SH-SY5Y (cell line): ENCODE measurements at regions not wholly inside any gene's neighbourhood (a gene's known extent, or its start where the extent isn't known, plus 50 kb on each side); places are given as distances from the start of the nearest gene placed in this dataset.

Experiments used
- GATA2 ChIP-seq: IDR thresholded peaks from 2 replicates; pipeline ENCODE4 v1.6.1; 2011; ENCODE audit warnings: mild to moderate bottlenecking, low read depth, low read length
- GATA3 ChIP-seq: IDR thresholded peaks from 2 replicates; pipeline ENCODE4 v1.6.1; 2011; ENCODE audit warnings: low read depth, mild to moderate bottlenecking, low read length, moderate library complexity

GRCh38 chr1:105137543-105138457 lies 1388.1 kb downstream of the AMY1C start:
- TF ChIP-seq GATA3 (no peak), GATA2 (no peak)

- no peak for TF ChIP-seq GATA3
- TF ChIP-seq GATA2 = no peak
These were observed 1388.8 kb downstream of the AMY1C start for GRCh38 chr1:105138458-105138893.

- TF ChIP-seq GATA2 (no peak), GATA3 (no peak)
These were observed 1423.1 kb downstream of the AMY1C start for GRCh38 chr1:105172788-105173187.

- TF ChIP-seq GATA3 (no peak), GATA2 (no peak)
These were observed 1431.1 kb downstream of the AMY1C start for GRCh38 chr1:105180789-105181188.

GRCh38 chr1:105204836-105205371 lies 1455.2 kb downstream of the AMY1C start:
- no peak for TF ChIP-seq GATA3
- TF ChIP-seq GATA2 = no peak

GRCh38 chr1:105208581-105208980 lies 1458.9 kb downstream of the AMY1C start:
- no peak for TF ChIP-seq GATA2

- no peak for TF ChIP-seq GATA2
- TF ChIP-seq GATA3 = no peak
These were observed 1461.0 kb downstream of the AMY1C start for GRCh38 chr1:105210747-105211146.

GRCh38 chr1:105231378-105231777 lies 1481.7 kb downstream of the AMY1C start:
- no peak for TF ChIP-seq GATA3
- TF ChIP-seq GATA2 = no peak

- TF ChIP-seq GATA3 (no peak), GATA2 (no peak)
These were observed 1493.7 kb downstream of the AMY1C start for GRCh38 chr1:105243411-105243810.

- no peak for TF ChIP-seq GATA3
- TF ChIP-seq GATA2 = no peak
These were observed 1494.3 kb downstream of the AMY1C start for GRCh38 chr1:105243969-105244368.

GRCh38 chr1:105254906-105255305 lies 1505.2 kb downstream of the AMY1C start:
- no peak for TF ChIP-seq GATA2

- TF ChIP-seq GATA3 (no peak), GATA2 (no peak)
These were observed 1510.3 kb downstream of the AMY1C start for GRCh38 chr1:105260001-105260400.

- peak; percentile 91 for TF ChIP-seq GATA3
- peak; percentile 50; the same call in 1 of the 2 replicates for TF ChIP-seq GATA2
These were observed 1521.3 kb downstream of the AMY1C start for GRCh38 chr1:105270966-105271365.

GRCh38 chr1:105294838-105295237 lies 1545.1 kb downstream of the AMY1C start:
- TF ChIP-seq GATA2 = no peak
- no peak for TF ChIP-seq GATA3

GRCh38 chr1:105310063-105310462 lies 1560.4 kb downstream of the AMY1C start:
- no peak for TF ChIP-seq GATA3
- no peak for TF ChIP-seq GATA2

- TF ChIP-seq GATA3 (peak; percentile 99), GATA2 (peak; percentile 84)
These were observed 1568.3 kb downstream of the AMY1C start for GRCh38 chr1:105317976-105318375.
